Peyer's patch (tissue), 4 donors: ENCODE measurements at regions not wholly inside any gene's neighbourhood (a gene's known extent, or its start where the extent isn't known, plus 50 kb on each side); places are given as distances from the start of the nearest gene placed in this dataset.

Source experiments
- DNase-seq, 3 donors: peaks; one replicate each; pipeline ENCODE4 v3.0.0-alpha.2; 2017 to 2019
- H3K27ac ChIP-seq, 4 donors: fragments of 200-600 bp; sonication (generic); one replicate each; pipeline ENCODE4 v1.5.1; 2016 to 2019
- H3K27me3 ChIP-seq, 2 donors: fragments of 200-600 bp; sonication (generic); one replicate each; pipeline ENCODE4 v1.5.1; 2019
- H3K36me3 ChIP-seq, 3 donors: fragments of 200-600 bp; sonication (generic); one replicate each; pipeline ENCODE4 v1.5.1; 2016 to 2019
- H3K4me1 ChIP-seq, 4 donors: fragments of 200-600 bp; sonication (generic); one replicate each; pipeline ENCODE4 v1.5.1; 2016 to 2019
- H3K4me3 ChIP-seq, 4 donors: fragments of 200-600 bp; sonication (generic); 1 replicate in 3 of 4; 2 replicates in 1 of 4; pipeline ENCODE4 v1.5.1; 2016 to 2019; ENCODE audit warnings: mild to moderate bottlenecking in 1 of 4
- H3K9me3 ChIP-seq, 4 donors: fragments of 200-600 bp; sonication (generic); one replicate each; pipeline ENCODE4 v1.5.1; 2016 to 2019; ENCODE audit warnings: mild to moderate bottlenecking in 1 of 4
- CTCF ChIP-seq, 6 experiments: fragments of 450-650 bp in 4 of 6; fragments of 200-600 bp in 2 of 6; sonication (generic) in 1 of 6; IDR thresholded peaks; one replicate each; pipeline ENCODE4 v1.5.1; 2017 to 2019; ENCODE audit warnings: antibody characterized with exemption in 6 of 6, mild to moderate bottlenecking in 3 of 6, moderate library complexity in 1 of 6
- POLR2A ChIP-seq, 2 donors: fragments of 450-650 bp; IDR thresholded peaks; one replicate each; pipeline ENCODE4 v1.5.1; 2017; ENCODE audit warnings: antibody characterized with exemption in 2 of 2, mild to moderate bottlenecking in 2 of 2, moderate library complexity in 2 of 2

- no peak overlapping the region for H3K4me3 ChIP-seq
- no peaks in the 10 kb centered on the region for H3K9me3 ChIP-seq
- TF ChIP-seq CTCF (IDR thresholded peaks at IDR 0.05) (no peak), POLR2A (IDR thresholded peaks at IDR 0.05) (no peak)
- no peaks in the 10 kb centered on the region for H3K27me3 ChIP-seq
- H3K4me1 ChIP-seq: no peaks in the 10 kb centered on the region
- no peak for DNase-seq
- no peaks in the 10 kb centered on the region for H3K36me3 ChIP-seq
- no peak overlapping the region for H3K27ac ChIP-seq
These were observed 68.4 kb upstream of the RANBP3L start for GRCh38 chr5:36370073-36370472.

GRCh38 chr5:36371366-36371765 is 69.7 kb upstream of the RANBP3L start:
- no peaks in the 10 kb centered on the region for H3K9me3 ChIP-seq
- H3K4me1 ChIP-seq: no peaks in the 10 kb centered on the region
- TF ChIP-seq CTCF (IDR thresholded peaks at IDR 0.05) (no peak), POLR2A (IDR thresholded peaks at IDR 0.05) (no peak)
- DNase-seq: no peak
- H3K27me3 ChIP-seq: no peaks in the 10 kb centered on the region
- H3K4me3 ChIP-seq: no peak overlapping the region
- H3K27ac ChIP-seq: no peak overlapping the region
- no peaks in the 10 kb centered on the region for H3K36me3 ChIP-seq

GRCh38 chr5:36373527-36374086 is 71.9 kb upstream of the RANBP3L start:
- Histone ChIP-seq H3K36me3 (no peaks in the 10 kb centered on the region), H3K27me3 (no peaks in the 10 kb centered on the region), H3K27ac (no peak overlapping the region), H3K4me1 (no peaks in the 10 kb centered on the region), H3K4me3 (no peak overlapping the region), H3K9me3 (no peaks in the 10 kb centered on the region)
- TF ChIP-seq POLR2A (IDR thresholded peaks at IDR 0.05) (no peak), CTCF (IDR thresholded peaks at IDR 0.05) (no peak)
- DNase-seq: peak in 1 of 3 donors; percentile 65

DNA sequence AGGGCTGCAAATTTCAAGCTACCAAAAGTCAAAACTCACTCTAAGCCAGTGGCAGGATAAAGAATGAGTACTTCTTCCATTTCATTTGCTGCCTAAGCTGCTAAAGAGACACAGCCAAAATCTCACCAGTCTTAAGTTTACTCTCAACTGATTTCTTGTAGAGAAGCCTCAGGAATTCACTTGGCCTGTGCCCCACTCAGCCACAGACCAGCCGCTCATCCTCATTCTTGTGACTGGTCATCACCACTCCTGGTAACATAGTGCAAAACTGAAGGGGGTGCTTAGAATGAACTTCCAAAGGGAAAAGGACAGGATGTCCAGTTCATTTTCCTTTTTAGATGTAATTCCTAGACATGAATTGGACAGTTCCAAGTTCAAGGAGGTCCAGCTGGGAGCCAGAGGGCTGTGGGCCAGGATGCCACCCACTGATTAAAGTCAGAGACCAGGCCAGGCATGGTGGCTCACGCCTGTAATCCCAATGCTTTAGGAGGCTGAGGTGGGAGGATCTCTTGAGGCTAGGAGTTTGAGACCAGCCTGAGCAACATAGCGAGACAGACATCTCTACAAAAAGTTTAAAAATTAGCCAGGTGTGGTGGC is 72.7 kb upstream of the RANBP3L start:
- no peak for DNase-seq
- Histone ChIP-seq H3K4me3 (no peak overlapping the region), H3K36me3 (no peaks in the 10 kb centered on the region), H3K4me1 (no peaks in the 10 kb centered on the region), H3K9me3 (no peaks in the 10 kb centered on the region), H3K27me3 (no peaks in the 10 kb centered on the region), H3K27ac (no peak overlapping the region)
- TF ChIP-seq CTCF (IDR thresholded peaks at IDR 0.05): no peak
- no peak for TF ChIP-seq POLR2A (IDR thresholded peaks at IDR 0.05)

DNA sequence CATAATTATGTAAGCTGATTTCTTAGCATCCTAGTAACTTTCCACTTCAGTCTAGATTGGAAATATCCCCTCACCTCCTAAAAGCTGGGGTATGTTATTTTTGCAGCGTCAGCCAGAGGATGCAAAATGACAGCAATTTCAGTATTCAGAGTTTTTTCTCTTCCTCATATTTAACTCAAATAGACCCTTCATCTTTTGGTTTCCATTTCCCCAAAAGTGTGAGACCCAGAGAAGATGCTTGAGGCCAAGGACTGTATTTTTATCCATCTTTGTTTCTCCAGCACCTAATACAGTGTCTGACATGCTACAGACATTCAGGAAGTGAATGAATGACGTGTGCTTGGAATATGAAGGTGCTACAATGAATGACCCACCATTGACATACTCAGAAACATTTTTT is 75.5 kb upstream of the RANBP3L start:
- no peak for TF ChIP-seq POLR2A (IDR thresholded peaks at IDR 0.05)
- TF ChIP-seq CTCF (IDR thresholded peaks at IDR 0.05): no peak

More for the DNA sequence above, 75.5 kb upstream of the RANBP3L start:
- Histone ChIP-seq H3K27ac (no peak overlapping the region), H3K9me3 (no peaks in the 10 kb centered on the region), H3K36me3 (no peaks in the 10 kb centered on the region), H3K27me3 (no peaks in the 10 kb centered on the region), H3K4me3 (no peak overlapping the region), H3K4me1 (no peaks in the 10 kb centered on the region)
- no peak for DNase-seq
